Lung (tissue), 11 donors: ENCODE measurements at regions not wholly inside any gene's neighbourhood (a gene's known extent, or its start where the extent isn't known, plus 50 kb on each side); places are given as distances from the start of the nearest gene placed in this dataset.
"Not testable (repeated sequence)": the region's sequence is repeated elsewhere in the genome, so short reads cannot be mapped to it uniquely, and the experiment has no call there.

Source experiments
- ATAC-seq: fragments of 200-7000 bp; cut with Tn5 transposase; one replicate; pipeline ENCODE4 v1.9.1; 2020; ENCODE audit warnings: moderate number of reproducible peaks; ENCODE audit not compliant: insufficient read depth, low FRiP score
- DNase-seq, 3 donors: peaks; one replicate each; pipeline ENCODE4 v3.0.0-alpha.2; 2013 to 2017
- H3K27ac ChIP-seq, 2 donors: one replicate each; pipeline ENCODE4 v1.5.1; 2013; ENCODE audit warnings: mild to moderate bottlenecking in 2 of 2, moderate library complexity in 2 of 2, control low read depth in 1 of 2, inconsistent platforms in 1 of 2, low read depth in 1 of 2, low read length in 1 of 2
- H3K27me3 ChIP-seq, 3 donors: one replicate each; pipeline ENCODE4 v1.5.1; 2013; ENCODE audit warnings: low read length in 2 of 3; ENCODE audit not compliant: control insufficient read depth in 3 of 3, insufficient read depth in 3 of 3
- H3K36me3 ChIP-seq, 4 donors: one replicate each; pipeline ENCODE4 v1.5.1; 2013; ENCODE audit warnings: low read length in 4 of 4, mild to moderate bottlenecking in 1 of 4, moderate library complexity in 1 of 4; ENCODE audit not compliant: control insufficient read depth in 4 of 4, insufficient read depth in 4 of 4
- H3K4me1 ChIP-seq, 5 donors: one replicate each; pipeline ENCODE4 v1.5.1; 2013; ENCODE audit warnings: low read length in 5 of 5, mild to moderate bottlenecking in 2 of 5, moderate library complexity in 1 of 5; ENCODE audit not compliant: control insufficient read depth in 5 of 5, insufficient read depth in 5 of 5
- H3K4me3 ChIP-seq: one replicate; pipeline ENCODE4 v1.5.1; 2013; ENCODE audit warnings: mild to moderate bottlenecking, control low read depth, moderate library complexity
- H3K9ac ChIP-seq, 2 donors: one replicate each; pipeline ENCODE4 v1.5.1; 2013; ENCODE audit warnings: low read length in 2 of 2, control low read depth in 1 of 2; ENCODE audit not compliant: insufficient read depth in 1 of 2
- H3K9me3 ChIP-seq, 4 donors: one replicate each; pipeline ENCODE4 v1.5.1; 2013; ENCODE audit warnings: low read length in 3 of 4, mild to moderate bottlenecking in 1 of 4, moderate library complexity in 1 of 4; ENCODE audit not compliant: control insufficient read depth in 4 of 4, insufficient read depth in 3 of 4
- WGBS, 2 donors: extraction: QIAGEN DNeasy Blood & Tissue Kit; methylation state at CpG; one replicate each; pipeline ENCODE4 v1.1.7; 2013; 5-methylcytosine and 5-hydroxymethylcytosine counted together
- TF ChIP-seq, protein P1 (sequence below): IDR thresholded peaks from 2 replicates; pipeline ENCODE4 v1.5.1; 2012; ENCODE audit warnings: mild to moderate bottlenecking; ENCODE audit errors: control extremely low read depth, extremely low read depth
- donor health status: control.
- donor health status: control.
- donor health status: Bipolar disorder and iron deficiency.
- donor health status: healthy.
- donor health status: DM: yes; HTN: yes; CAD: no.

GRCh38 chr2:194054313-194054712, 1602.7 kb upstream of the SLC39A10 start:
- TF ChIP-seq, protein P1, sequence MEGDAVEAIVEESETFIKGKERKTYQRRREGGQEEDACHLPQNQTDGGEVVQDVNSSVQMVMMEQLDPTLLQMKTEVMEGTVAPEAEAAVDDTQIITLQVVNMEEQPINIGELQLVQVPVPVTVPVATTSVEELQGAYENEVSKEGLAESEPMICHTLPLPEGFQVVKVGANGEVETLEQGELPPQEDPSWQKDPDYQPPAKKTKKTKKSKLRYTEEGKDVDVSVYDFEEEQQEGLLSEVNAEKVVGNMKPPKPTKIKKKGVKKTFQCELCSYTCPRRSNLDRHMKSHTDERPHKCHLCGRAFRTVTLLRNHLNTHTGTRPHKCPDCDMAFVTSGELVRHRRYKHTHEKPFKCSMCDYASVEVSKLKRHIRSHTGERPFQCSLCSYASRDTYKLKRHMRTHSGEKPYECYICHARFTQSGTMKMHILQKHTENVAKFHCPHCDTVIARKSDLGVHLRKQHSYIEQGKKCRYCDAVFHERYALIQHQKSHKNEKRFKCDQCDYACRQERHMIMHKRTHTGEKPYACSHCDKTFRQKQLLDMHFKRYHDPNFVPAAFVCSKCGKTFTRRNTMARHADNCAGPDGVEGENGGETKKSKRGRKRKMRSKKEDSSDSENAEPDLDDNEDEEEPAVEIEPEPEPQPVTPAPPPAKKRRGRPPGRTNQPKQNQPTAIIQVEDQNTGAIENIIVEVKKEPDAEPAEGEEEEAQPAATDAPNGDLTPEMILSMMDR: no peak
- DNase-seq (no peak), ATAC-seq (no peak)
- Histone ChIP-seq H3K4me3 (no peak overlapping the region), H3K27ac (no peak overlapping the region), H3K9ac (no peak overlapping the region), H3K4me1 (no peaks in the 10 kb centered on the region), H3K36me3 (no peaks in the 10 kb centered on the region), H3K9me3 (no peaks in the 10 kb centered on the region), H3K27me3 (no peaks in the 10 kb centered on the region)

DNA sequence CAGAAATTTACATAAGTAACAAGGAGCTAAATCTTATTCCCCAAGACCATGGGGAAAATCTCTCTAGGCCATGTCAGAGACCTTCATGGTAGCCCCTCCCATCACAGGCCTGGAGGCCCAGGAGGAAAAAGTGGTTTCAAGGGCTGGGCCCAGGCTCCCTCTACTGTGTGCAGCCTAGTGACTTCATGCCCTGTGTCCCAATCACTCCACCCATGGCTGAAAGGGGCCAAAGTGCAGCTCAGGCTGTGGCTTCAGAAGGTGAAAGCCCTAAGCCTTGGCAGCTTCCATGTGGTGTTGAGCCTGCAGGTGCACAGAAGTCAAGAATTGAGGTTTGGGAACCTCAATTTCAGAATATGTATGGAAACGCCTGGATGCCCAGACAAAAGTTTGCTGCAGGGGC, 1612.7 kb upstream of the SLC39A10 start:
- DNase-seq: no peak
- no peak for ATAC-seq
- no peak overlapping the region for H3K27ac ChIP-seq
- H3K27me3 ChIP-seq: no peaks in the 10 kb centered on the region
- H3K9ac ChIP-seq: no peak overlapping the region
- H3K9me3 ChIP-seq: no peaks in the 10 kb centered on the region
- no peaks in the 10 kb centered on the region for H3K4me1 ChIP-seq
- TF ChIP-seq, protein P1: no peak
- H3K36me3 ChIP-seq: no peaks in the 10 kb centered on the region
- H3K4me3 ChIP-seq: no peak overlapping the region
- WGBS, 2 donors: 78 to 92% methylated on average over 1 of the region's 1 CpG

DNA sequence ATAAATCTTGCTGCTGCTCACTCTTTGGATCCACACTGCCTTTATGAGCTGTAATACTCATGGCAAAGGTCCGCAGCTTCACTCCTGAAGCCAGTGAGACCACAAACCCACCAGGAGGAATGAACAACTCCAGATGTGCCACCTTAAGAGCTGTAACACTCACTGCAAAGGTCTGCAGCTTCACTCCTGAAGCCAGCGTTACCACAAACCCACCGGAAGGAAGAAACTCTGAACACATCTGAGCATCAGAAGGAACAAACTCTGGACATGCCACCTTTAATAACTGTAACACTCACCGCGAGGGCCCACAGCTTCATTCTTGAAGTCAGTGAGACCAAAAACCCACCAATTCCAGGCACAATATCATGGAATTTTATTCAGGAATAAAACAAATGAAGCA, 1635.9 kb upstream of the SLC39A10 start:
- H3K9ac ChIP-seq, ATAC-seq, DNase-seq, H3K27me3 ChIP-seq, H3K36me3 ChIP-seq, H3K4me1 ChIP-seq, H3K27ac ChIP-seq, H3K4me3 ChIP-seq: not testable (repeated sequence)
- peaks cover 0 to 12% (median 1%) of the 10 kb centered on the region in 4 donors for H3K9me3 ChIP-seq
- WGBS, 2 donors: 84 to 88% methylated on average over 5 of the region's 5 CpGs

- WGBS, 2 donors: 95 to 97% methylated on average over 21 of the region's 21 CpGs
- no peak overlapping the region for H3K4me3 ChIP-seq
- H3K4me1 ChIP-seq: no peaks in the 10 kb centered on the region
- H3K27me3 ChIP-seq: no peaks in the 10 kb centered on the region
- peaks cover 0 to 12% (median 1%) of the 10 kb centered on the region in 4 donors for H3K9me3 ChIP-seq
- no peak overlapping the region for H3K27ac ChIP-seq
- H3K36me3 ChIP-seq: no peaks in the 10 kb centered on the region
- H3K9ac ChIP-seq: no peak overlapping the region
- ATAC-seq (no peak), DNase-seq (no peak)
- TF ChIP-seq, protein P1: no peak
Observed at GRCh38 chr2:194020155-194020554, 1636.9 kb upstream of the SLC39A10 start.
